ENCODE measurements at regions not wholly inside any gene's neighbourhood (a gene's known extent, or its start where the extent isn't known, plus 50 kb on each side); places are given as distances from the start of the nearest gene placed in this dataset.

GRCh38 chr9:91146391-91147019, 215.2 kb downstream of the AUH start (continued):
- TF ChIP-seq USF2 (IDR thresholded peaks at IDR 0.05; ENCODE audit: low read length) (no peak), EGR1 (IDR thresholded peaks at IDR 0.05; ENCODE audit: borderline replicate concordance, low read depth, low read length) (no peak), PHF8 (conservative IDR thresholded peaks at IDR 0.05; ENCODE audit: low read depth, low read length) (no peak)
